Neural cell (in vitro differentiated cells): ENCODE measurements at regions not wholly inside any gene's neighbourhood (a gene's known extent, or its start where the extent isn't known, plus 50 kb on each side); places are given as distances from the start of the nearest gene placed in this dataset.

Experiments
- H2AFZ ChIP-seq: fragments of 200-600, 300-800 bp; sonication (generic), shearing (Covaris generic); 2 replicates; pipeline ENCODE4 v1.6.0; 2014; ENCODE audit warnings: low read depth, mild to moderate bottlenecking, antibody characterized with exemption, low read length, moderate library complexity
- H3F3A ChIP-seq: fragments of 200-600 bp; shearing (Covaris generic); 2 replicates; pipeline ENCODE4 v1.6.1; 2016; ENCODE audit warnings: mild to moderate bottlenecking, moderate library complexity, mixed read lengths, antibody characterized with exemption, low read length; ENCODE audit not compliant: insufficient read depth, poor library complexity, severe bottlenecking
- H3K27ac ChIP-seq: fragments of 200-600, 300-800 bp; sonication (generic), shearing (Covaris generic); 2 replicates; pipeline ENCODE4 v1.5.1; 2014; ENCODE audit warnings: mild to moderate bottlenecking, low read length, moderate library complexity
- H3K27me3 ChIP-seq: fragments of 300-800, 200-600 bp; sonication (generic), shearing (Covaris generic); 2 replicates; pipeline ENCODE4 v1.6.0; 2014; ENCODE audit warnings: mild to moderate bottlenecking, low read depth, low read length, moderate library complexity; ENCODE audit not compliant: insufficient read depth
- H3K36me3 ChIP-seq: fragments of 300-800, 200-600 bp; sonication (generic), shearing (Covaris generic); 2 replicates; pipeline ENCODE4 v1.5.1; 2014; ENCODE audit warnings: mild to moderate bottlenecking, antibody characterized with exemption, low read length, moderate library complexity; ENCODE audit not compliant: insufficient read depth
- H3K4me2 ChIP-seq: fragments of 300-800, 200-600 bp; sonication (generic), shearing (Covaris generic); 2 replicates; pipeline ENCODE4 v1.6.0; 2014; ENCODE audit warnings: mild to moderate bottlenecking, low read length
- H3K4me3 ChIP-seq: fragments of 300-800, 200-600 bp; sonication (generic), shearing (Covaris generic); 2 replicates; pipeline ENCODE4 v1.5.1; 2014; ENCODE audit warnings: mild to moderate bottlenecking, low read length, moderate library complexity
- H3K79me2 ChIP-seq: fragments of 200-600 bp; shearing (Covaris generic); replicated peaks from 2 replicates; pipeline ENCODE4 v1.6.0; 2014; ENCODE audit warnings: mild to moderate bottlenecking, low read length, moderate library complexity; ENCODE audit not compliant: insufficient read depth
- H3K9ac ChIP-seq: fragments of 300-800, 200-600 bp; sonication (generic), shearing (Covaris generic); 2 replicates; pipeline ENCODE4 v1.6.1; 2016; ENCODE audit warnings: mild to moderate bottlenecking, low read length, mixed read lengths
- H3K9me2 ChIP-seq: fragments of 200-600 bp; shearing (Covaris generic); 2 replicates; pipeline ENCODE4 v1.6.1; 2016; ENCODE audit warnings: mild to moderate bottlenecking, low read length, mixed read lengths; ENCODE audit not compliant: insufficient read depth
- H3K9me3 ChIP-seq: fragments of 200-600, 300-800 bp; sonication (generic), shearing (Covaris generic); 2 replicates; pipeline ENCODE4 v1.6.1; 2016; ENCODE audit warnings: mild to moderate bottlenecking, mixed run types, low read length, moderate library complexity, mixed read lengths
- H4K20me1 ChIP-seq: fragments of 200-600 bp; shearing (Covaris generic); 2 replicates; pipeline ENCODE4 v1.6.1; 2016; ENCODE audit warnings: mild to moderate bottlenecking, mixed run types; ENCODE audit not compliant: insufficient read depth
- CTCF ChIP-seq: fragments of 450-650 bp; IDR thresholded peaks from 2 replicates; pipeline ENCODE4 v1.5.1; 2014; ENCODE audit warnings: antibody characterized with exemption, mild to moderate bottlenecking, moderate library complexity; ENCODE audit not compliant: poor library complexity, severe bottlenecking
- EP300 ChIP-seq: fragments of 450-650 bp; conservative IDR thresholded peaks from 2 replicates; pipeline ENCODE4 v1.6.1; 2014; ENCODE audit warnings: antibody characterized with exemption, mild to moderate bottlenecking, moderate library complexity; ENCODE audit not compliant: poor library complexity, severe bottlenecking
- EZH2 ChIP-seq: fragments of 200-600, 300-800 bp; shearing (Covaris generic), sonication (generic); IDR thresholded peaks from 2 replicates; pipeline ENCODE4 v1.6.1; 2014; ENCODE audit warnings: antibody characterized with exemption, low read length, borderline replicate concordance, mild to moderate bottlenecking; ENCODE audit not compliant: insufficient read depth, poor library complexity, severe bottlenecking
- MXI1 ChIP-seq: fragments of 450-650 bp; conservative IDR thresholded peaks from 2 replicates; pipeline ENCODE4 v1.6.1; 2014; ENCODE audit warnings: antibody characterized with exemption, mild to moderate bottlenecking; ENCODE audit not compliant: poor library complexity, severe bottlenecking
- POLR2AphosphoS5 ChIP-seq: IDR thresholded peaks from 2 replicates; pipeline ENCODE4 v1.6.1; 2012
- RAD21 ChIP-seq: fragments of 450-650 bp; conservative IDR thresholded peaks from 2 replicates; pipeline ENCODE4 v1.6.1; 2014; ENCODE audit warnings: antibody characterized with exemption, mild to moderate bottlenecking, moderate library complexity
- SMC3 ChIP-seq: fragments of 450-650 bp; conservative IDR thresholded peaks from 2 replicates; pipeline ENCODE4 v1.6.1; 2014; ENCODE audit warnings: antibody characterized with exemption, mild to moderate bottlenecking, moderate library complexity; ENCODE audit not compliant: poor library complexity
- TAF1 ChIP-seq: IDR thresholded peaks from 2 replicates; pipeline ENCODE4 v1.6.1; 2012; ENCODE audit warnings: low read depth
- TF ChIP-seq, protein P1 (sequence below): IDR thresholded peaks from 2 replicates; pipeline ENCODE4 v1.6.1; 2012; ENCODE audit warnings: borderline replicate concordance

GRCh38 chr9:16329671-16330113, 540.8 kb downstream of the BNC2 start:
- Histone ChIP-seq H3K4me3 (no peak overlapping the region), H3K36me3 (no peaks in the 10 kb centered on the region), H3K27ac (no peak overlapping the region), H3K9ac (no peak overlapping the region), H3F3A (no peaks in the 10 kb centered on the region), H3K4me2 (no peak overlapping the region), H3K9me3 (no peaks in the 10 kb centered on the region), H3K27me3 (no peaks in the 10 kb centered on the region), H3K79me2 (no peaks in the 10 kb centered on the region), H3K9me2 (no peaks in the 10 kb centered on the region), H4K20me1 (no peaks in the 10 kb centered on the region), H2AFZ (no peak overlapping the region)
- TF ChIP-seq TAF1 (no peak), POLR2AphosphoS5 (no peak), EZH2 (no peak), RAD21 (no peak), CTCF (no peak), MXI1 (no peak), EP300 (no peak), SMC3 (no peak)
- TF ChIP-seq, protein P1, sequence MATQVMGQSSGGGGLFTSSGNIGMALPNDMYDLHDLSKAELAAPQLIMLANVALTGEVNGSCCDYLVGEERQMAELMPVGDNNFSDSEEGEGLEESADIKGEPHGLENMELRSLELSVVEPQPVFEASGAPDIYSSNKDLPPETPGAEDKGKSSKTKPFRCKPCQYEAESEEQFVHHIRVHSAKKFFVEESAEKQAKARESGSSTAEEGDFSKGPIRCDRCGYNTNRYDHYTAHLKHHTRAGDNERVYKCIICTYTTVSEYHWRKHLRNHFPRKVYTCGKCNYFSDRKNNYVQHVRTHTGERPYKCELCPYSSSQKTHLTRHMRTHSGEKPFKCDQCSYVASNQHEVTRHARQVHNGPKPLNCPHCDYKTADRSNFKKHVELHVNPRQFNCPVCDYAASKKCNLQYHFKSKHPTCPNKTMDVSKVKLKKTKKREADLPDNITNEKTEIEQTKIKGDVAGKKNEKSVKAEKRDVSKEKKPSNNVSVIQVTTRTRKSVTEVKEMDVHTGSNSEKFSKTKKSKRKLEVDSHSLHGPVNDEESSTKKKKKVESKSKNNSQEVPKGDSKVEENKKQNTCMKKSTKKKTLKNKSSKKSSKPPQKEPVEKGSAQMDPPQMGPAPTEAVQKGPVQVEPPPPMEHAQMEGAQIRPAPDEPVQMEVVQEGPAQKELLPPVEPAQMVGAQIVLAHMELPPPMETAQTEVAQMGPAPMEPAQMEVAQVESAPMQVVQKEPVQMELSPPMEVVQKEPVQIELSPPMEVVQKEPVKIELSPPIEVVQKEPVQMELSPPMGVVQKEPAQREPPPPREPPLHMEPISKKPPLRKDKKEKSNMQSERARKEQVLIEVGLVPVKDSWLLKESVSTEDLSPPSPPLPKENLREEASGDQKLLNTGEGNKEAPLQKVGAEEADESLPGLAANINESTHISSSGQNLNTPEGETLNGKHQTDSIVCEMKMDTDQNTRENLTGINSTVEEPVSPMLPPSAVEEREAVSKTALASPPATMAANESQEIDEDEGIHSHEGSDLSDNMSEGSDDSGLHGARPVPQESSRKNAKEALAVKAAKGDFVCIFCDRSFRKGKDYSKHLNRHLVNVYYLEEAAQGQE, result no peak

DNA sequence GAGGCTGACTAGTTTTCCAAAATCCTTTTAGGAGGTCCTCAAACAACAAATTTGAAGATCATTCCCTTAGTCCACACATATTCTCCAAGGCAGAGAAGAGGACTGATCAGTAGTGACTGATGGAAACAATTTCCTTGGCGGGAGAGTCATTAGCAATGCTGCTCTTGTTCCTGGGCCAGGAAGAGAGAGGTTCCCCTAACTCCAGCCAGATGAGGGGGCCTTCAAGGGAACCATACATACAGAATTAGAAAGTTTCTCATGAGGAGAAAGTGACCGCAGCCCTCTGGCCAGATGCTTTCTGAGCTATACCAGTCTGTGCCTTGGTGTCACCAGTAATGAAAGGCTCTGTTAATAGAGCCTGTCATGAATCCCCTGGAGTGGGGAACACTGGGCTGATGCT, 539.4 kb downstream of the BNC2 start:
- H2AFZ ChIP-seq, result no peak overlapping the region
- H3K9ac ChIP-seq, result no peak overlapping the region
- no peak overlapping the region for H3K4me2 ChIP-seq
- no peaks in the 10 kb centered on the region for H3K36me3 ChIP-seq
- H3K9me2 ChIP-seq, result no peaks in the 10 kb centered on the region
- no peaks in the 10 kb centered on the region for H3F3A ChIP-seq
- H3K27me3 ChIP-seq, result no peaks in the 10 kb centered on the region
- no peak for TF ChIP-seq MXI1
- H3K4me3 ChIP-seq, result no peak overlapping the region
- no peaks in the 10 kb centered on the region for H3K9me3 ChIP-seq
- H4K20me1 ChIP-seq, result no peaks in the 10 kb centered on the region
- no peak overlapping the region for H3K27ac ChIP-seq
- H3K79me2 ChIP-seq, result no peaks in the 10 kb centered on the region

DNA sequence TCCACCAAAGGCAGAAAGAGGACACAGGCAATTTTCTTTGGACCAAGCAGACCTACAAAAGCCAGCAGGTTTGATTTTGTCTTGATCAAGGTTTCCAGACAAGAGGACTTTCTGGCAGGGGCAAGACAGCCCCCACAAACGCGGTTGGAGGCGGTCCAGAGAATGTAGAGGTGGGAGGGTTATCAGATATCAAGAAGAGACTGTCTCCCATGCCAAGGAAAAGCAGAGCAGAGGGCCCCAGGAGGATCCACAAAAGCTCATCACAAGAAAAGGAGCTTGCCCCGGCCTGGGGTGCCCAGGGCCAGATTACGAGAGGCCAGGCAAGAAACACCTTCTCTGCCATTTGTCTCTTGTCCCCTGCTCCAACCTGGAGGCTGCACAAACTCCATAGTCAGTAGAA, 538.9 kb downstream of the BNC2 start:
- H3K4me3 ChIP-seq, result no peak overlapping the region
- no peaks in the 10 kb centered on the region for H3K9me3 ChIP-seq
- no peak overlapping the region for H3K4me2 ChIP-seq
- no peaks in the 10 kb centered on the region for H3F3A ChIP-seq
- H3K9me2 ChIP-seq, result no peaks in the 10 kb centered on the region
- no peak overlapping the region for H2AFZ ChIP-seq
- H3K9ac ChIP-seq, result no peak overlapping the region
- no peaks in the 10 kb centered on the region for H4K20me1 ChIP-seq
- TF ChIP-seq EP300, result no peak
- H3K27ac ChIP-seq, result no peak overlapping the region
- H3K36me3 ChIP-seq, result no peaks in the 10 kb centered on the region
- no peaks in the 10 kb centered on the region for H3K79me2 ChIP-seq
- no peaks in the 10 kb centered on the region for H3K27me3 ChIP-seq
